GM12878 (cell line): ENCODE measurements at regions not wholly inside any gene's neighbourhood (a gene's known extent, or its start where the extent isn't known, plus 50 kb on each side); places are given as distances from the start of the nearest gene placed in this dataset.

Source experiments
- CREM ChIP-seq: IDR thresholded peaks from 2 replicates; pipeline ENCODE4 v1.6.1; 2014; ENCODE audit warnings: antibody characterized with exemption, low read depth
- PAX5 ChIP-seq: IDR thresholded peaks from 2 replicates; pipeline ENCODE4 v1.6.1; 2011; ENCODE audit warnings: low read depth, low read length, borderline replicate concordance
- POLR2A ChIP-seq: IDR thresholded peaks from 2 replicates; pipeline ENCODE4 v1.6.1; 2011; ENCODE audit warnings: low read depth, mild to moderate bottlenecking, low read length
- RCOR1 ChIP-seq: conservative IDR thresholded peaks from 2 replicates; pipeline ENCODE4 v1.6.1; 2012; ENCODE audit warnings: low read depth, low read length, improper control_type of control experiment
- RUNX3 ChIP-seq: IDR thresholded peaks from 2 replicates; pipeline ENCODE4 v1.6.1; 2012; ENCODE audit warnings: low read length, inconsistent platforms
- SMC3 ChIP-seq: IDR thresholded peaks from 2 replicates; pipeline ENCODE4 v1.6.1; 2011; ENCODE audit warnings: low read length, improper control_type of control experiment, borderline replicate concordance
- TF ChIP-seq, protein P1 (sequence below): fragments of 450-650 bp; formaldehyde crosslinking; IDR thresholded peaks from 2 replicates; pipeline ENCODE4 v1.5.0; 2022; ENCODE audit warnings: mild to moderate bottlenecking, missing genetic modification characterization
- TF ChIP-seq, protein P2 (sequence below): fragments of 450-650 bp; IDR thresholded peaks from 2 replicates; pipeline ENCODE4 v1.6.1; 2017; ENCODE audit warnings: mild to moderate bottlenecking, low read depth, inconsistent platforms; ENCODE audit not compliant: poor library complexity, severe bottlenecking
- TF ChIP-seq, protein P3 (sequence below): fragments of 450-650 bp; IDR thresholded peaks from 2 replicates; pipeline ENCODE4 v1.6.1; 2017; ENCODE audit warnings: mild to moderate bottlenecking, moderate library complexity
- TF ChIP-seq, protein P4 (sequence below): fragments of 450-650 bp; IDR thresholded peaks from 2 replicates; pipeline ENCODE4 v1.6.1; 2016; ENCODE audit warnings: mild to moderate bottlenecking
- TF ChIP-seq, protein P5 (sequence below): fragments of 450-650 bp; IDR thresholded peaks from 2 replicates; pipeline ENCODE4 v1.6.1; 2014; ENCODE audit warnings: mild to moderate bottlenecking
- TF ChIP-seq, protein P6 (sequence below): IDR thresholded peaks from 2 replicates; pipeline ENCODE4 v1.6.1; 2012; ENCODE audit warnings: low read depth, low read length, improper control_type of control experiment
- TF ChIP-seq, protein P7 (sequence below): fragments of 450-650 bp; IDR thresholded peaks from 2 replicates; pipeline ENCODE4 v1.6.1; 2017; ENCODE audit warnings: mild to moderate bottlenecking

DNA sequence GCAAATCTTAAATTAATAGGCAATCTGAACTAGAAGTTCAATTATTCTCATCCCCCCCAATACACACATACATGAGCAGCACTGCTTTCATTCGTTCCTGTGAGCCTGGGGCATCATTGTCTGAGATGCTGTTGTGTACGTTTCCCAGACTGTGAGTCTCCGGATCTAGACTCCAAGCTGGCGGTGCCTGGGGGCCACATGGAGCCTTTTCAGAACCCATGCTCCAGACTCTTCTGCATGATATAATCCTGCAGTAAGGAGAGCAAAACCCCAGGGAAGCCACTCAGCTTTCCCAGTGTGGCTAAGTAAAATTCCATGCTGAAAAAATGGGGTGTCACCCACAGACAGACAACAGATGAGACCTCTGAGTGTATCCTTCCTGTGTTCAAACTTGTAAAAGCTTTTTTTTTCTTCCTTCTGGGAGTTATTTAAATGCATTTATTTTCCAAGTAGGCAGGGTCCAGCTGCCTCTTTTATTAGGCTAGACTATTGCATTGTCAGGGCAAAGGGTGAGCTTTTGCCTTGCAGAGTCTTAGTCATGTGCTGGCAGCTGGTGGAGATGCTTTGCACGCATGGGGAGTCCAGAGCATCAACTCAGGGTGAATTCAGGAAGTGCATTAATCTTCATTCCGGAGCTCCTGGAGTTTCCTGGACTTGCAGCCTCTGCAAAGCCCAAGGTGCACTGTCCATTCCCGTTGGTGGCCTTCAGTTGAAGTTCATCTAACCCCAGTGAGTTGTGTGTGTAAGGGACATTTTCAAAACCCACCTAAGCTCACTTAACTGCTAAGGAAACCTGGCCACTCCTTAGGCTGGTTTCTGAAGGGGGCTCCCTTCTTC, 185.7 kb upstream of the ADO start (continued):
- TF ChIP-seq, protein P1, sequence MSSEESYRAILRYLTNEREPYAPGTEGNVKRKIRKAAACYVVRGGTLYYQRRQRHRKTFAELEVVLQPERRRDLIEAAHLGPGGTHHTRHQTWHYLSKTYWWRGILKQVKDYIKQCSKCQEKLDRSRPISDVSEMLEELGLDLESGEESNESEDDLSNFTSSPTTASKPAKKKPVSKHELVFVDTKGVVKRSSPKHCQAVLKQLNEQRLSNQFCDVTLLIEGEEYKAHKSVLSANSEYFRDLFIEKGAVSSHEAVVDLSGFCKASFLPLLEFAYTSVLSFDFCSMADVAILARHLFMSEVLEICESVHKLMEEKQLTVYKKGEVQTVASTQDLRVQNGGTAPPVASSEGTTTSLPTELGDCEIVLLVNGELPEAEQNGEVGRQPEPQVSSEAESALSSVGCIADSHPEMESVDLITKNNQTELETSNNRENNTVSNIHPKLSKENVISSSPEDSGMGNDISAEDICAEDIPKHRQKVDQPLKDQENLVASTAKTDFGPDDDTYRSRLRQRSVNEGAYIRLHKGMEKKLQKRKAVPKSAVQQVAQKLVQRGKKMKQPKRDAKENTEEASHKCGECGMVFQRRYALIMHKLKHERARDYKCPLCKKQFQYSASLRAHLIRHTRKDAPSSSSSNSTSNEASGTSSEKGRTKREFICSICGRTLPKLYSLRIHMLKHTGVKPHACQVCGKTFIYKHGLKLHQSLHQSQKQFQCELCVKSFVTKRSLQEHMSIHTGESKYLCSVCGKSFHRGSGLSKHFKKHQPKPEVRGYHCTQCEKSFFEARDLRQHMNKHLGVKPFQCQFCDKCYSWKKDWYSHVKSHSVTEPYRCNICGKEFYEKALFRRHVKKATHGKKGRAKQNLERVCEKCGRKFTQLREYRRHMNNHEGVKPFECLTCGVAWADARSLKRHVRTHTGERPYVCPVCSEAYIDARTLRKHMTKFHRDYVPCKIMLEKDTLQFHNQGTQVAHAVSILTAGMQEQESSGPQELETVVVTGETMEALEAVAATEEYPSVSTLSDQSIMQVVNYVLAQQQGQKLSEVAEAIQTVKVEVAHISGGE = no peak
- TF ChIP-seq RUNX3 = no peak
- no peak for TF ChIP-seq SMC3
- TF ChIP-seq, protein P2, sequence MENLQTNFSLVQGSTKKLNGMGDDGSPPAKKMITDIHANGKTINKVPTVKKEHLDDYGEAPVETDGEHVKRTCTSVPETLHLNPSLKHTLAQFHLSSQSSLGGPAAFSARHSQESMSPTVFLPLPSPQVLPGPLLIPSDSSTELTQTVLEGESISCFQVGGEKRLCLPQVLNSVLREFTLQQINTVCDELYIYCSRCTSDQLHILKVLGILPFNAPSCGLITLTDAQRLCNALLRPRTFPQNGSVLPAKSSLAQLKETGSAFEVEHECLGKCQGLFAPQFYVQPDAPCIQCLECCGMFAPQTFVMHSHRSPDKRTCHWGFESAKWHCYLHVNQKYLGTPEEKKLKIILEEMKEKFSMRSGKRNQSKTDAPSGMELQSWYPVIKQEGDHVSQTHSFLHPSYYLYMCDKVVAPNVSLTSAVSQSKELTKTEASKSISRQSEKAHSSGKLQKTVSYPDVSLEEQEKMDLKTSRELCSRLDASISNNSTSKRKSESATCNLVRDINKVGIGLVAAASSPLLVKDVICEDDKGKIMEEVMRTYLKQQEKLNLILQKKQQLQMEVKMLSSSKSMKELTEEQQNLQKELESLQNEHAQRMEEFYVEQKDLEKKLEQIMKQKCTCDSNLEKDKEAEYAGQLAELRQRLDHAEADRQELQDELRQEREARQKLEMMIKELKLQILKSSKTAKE = no peak
- TF ChIP-seq, protein P3, sequence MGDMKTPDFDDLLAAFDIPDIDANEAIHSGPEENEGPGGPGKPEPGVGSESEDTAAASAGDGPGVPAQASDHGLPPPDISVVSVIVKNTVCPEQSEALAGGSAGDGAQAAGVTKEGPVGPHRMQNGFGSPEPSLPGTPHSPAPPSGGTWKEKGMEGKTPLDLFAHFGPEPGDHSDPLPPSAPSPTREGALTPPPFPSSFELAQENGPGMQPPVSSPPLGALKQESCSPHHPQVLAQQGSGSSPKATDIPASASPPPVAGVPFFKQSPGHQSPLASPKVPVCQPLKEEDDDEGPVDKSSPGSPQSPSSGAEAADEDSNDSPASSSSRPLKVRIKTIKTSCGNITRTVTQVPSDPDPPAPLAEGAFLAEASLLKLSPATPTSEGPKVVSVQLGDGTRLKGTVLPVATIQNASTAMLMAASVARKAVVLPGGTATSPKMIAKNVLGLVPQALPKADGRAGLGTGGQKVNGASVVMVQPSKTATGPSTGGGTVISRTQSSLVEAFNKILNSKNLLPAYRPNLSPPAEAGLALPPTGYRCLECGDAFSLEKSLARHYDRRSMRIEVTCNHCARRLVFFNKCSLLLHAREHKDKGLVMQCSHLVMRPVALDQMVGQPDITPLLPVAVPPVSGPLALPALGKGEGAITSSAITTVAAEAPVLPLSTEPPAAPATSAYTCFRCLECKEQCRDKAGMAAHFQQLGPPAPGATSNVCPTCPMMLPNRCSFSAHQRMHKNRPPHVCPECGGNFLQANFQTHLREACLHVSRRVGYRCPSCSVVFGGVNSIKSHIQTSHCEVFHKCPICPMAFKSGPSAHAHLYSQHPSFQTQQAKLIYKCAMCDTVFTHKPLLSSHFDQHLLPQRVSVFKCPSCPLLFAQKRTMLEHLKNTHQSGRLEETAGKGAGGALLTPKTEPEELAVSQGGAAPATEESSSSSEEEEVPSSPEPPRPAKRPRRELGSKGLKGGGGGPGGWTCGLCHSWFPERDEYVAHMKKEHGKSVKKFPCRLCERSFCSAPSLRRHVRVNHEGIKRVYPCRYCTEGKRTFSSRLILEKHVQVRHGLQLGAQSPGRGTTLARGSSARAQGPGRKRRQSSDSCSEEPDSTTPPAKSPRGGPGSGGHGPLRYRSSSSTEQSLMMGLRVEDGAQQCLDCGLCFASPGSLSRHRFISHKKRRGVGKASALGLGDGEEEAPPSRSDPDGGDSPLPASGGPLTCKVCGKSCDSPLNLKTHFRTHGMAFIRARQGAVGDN = 0 out of 2 replicates have a peak, but pooled peaks have one; percentile 33
- TF ChIP-seq, protein P4, sequence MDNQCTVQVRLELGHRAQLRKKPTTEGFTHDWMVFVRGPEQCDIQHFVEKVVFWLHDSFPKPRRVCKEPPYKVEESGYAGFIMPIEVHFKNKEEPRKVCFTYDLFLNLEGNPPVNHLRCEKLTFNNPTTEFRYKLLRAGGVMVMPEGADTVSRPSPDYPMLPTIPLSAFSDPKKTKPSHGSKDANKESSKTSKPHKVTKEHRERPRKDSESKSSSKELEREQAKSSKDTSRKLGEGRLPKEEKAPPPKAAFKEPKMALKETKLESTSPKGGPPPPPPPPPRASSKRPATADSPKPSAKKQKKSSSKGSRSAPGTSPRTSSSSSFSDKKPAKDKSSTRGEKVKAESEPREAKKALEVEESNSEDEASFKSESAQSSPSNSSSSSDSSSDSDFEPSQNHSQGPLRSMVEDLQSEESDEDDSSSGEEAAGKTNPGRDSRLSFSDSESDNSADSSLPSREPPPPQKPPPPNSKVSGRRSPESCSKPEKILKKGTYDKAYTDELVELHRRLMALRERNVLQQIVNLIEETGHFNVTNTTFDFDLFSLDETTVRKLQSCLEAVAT = no peak
- TF ChIP-seq POLR2A = no peak
- TF ChIP-seq, protein P5, sequence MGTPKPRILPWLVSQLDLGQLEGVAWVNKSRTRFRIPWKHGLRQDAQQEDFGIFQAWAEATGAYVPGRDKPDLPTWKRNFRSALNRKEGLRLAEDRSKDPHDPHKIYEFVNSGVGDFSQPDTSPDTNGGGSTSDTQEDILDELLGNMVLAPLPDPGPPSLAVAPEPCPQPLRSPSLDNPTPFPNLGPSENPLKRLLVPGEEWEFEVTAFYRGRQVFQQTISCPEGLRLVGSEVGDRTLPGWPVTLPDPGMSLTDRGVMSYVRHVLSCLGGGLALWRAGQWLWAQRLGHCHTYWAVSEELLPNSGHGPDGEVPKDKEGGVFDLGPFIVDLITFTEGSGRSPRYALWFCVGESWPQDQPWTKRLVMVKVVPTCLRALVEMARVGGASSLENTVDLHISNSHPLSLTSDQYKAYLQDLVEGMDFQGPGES = no peak
- TF ChIP-seq RCOR1 = no peak
- TF ChIP-seq, protein P6, sequence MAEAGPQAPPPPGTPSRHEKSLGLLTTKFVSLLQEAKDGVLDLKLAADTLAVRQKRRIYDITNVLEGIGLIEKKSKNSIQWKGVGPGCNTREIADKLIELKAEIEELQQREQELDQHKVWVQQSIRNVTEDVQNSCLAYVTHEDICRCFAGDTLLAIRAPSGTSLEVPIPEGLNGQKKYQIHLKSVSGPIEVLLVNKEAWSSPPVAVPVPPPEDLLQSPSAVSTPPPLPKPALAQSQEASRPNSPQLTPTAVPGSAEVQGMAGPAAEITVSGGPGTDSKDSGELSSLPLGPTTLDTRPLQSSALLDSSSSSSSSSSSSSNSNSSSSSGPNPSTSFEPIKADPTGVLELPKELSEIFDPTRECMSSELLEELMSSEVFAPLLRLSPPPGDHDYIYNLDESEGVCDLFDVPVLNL = no peak
- TF ChIP-seq PAX5 = no peak
- TF ChIP-seq, protein P7, sequence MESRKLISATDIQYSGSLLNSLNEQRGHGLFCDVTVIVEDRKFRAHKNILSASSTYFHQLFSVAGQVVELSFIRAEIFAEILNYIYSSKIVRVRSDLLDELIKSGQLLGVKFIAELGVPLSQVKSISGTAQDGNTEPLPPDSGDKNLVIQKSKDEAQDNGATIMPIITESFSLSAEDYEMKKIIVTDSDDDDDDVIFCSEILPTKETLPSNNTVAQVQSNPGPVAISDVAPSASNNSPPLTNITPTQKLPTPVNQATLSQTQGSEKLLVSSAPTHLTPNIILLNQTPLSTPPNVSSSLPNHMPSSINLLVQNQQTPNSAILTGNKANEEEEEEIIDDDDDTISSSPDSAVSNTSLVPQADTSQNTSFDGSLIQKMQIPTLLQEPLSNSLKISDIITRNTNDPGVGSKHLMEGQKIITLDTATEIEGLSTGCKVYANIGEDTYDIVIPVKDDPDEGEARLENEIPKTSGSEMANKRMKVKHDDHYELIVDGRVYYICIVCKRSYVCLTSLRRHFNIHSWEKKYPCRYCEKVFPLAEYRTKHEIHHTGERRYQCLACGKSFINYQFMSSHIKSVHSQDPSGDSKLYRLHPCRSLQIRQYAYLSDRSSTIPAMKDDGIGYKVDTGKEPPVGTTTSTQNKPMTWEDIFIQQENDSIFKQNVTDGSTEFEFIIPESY = no peak
- TF ChIP-seq CREM = no peak
